ENCODE measurements at regions not wholly inside any gene's neighbourhood (a gene's known extent, or its start where the extent isn't known, plus 50 kb on each side); places are given as distances from the start of the nearest gene placed in this dataset.

GRCh38 chr20:51894201-51894600, 91.9 kb upstream of the SALL4 start:
- peaks cover 15% of the 10 kb centered on the region for H3K4me1 ChIP-seq (ENCODE audit: insufficient read depth, low read length)
- no peak overlapping the region for H3K9ac ChIP-seq (ENCODE audit: low read depth, low read length)
- H3K36me3 ChIP-seq (ENCODE audit: insufficient read depth, low read length): no peaks in the 10 kb centered on the region
- no peaks in the 10 kb centered on the region for H3K9me3 ChIP-seq (ENCODE audit: control insufficient read depth, insufficient read depth, low read length)

DNA sequence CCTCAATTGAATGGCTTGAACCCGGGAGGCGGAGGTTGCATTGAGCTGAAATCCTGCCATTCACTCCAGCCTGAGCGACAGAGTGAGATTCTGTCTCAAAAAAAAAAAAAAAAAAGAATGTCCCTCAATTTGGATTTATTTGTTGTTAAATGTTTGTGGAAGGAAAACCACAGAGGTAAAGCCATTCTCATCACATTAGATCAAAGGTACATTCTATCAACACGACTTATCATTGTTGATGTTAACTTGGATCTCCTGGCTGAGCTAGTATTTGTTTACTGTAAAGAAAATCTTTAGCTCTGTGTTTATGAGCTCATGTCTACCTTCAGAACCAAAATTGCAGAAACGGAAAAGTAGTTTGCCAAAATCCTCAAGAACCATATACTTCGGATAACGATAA, 91.4 kb upstream of the SALL4 start:
- Histone ChIP-seq H3K9me3 (ENCODE audit: control insufficient read depth, insufficient read depth, low read length) (no peaks in the 10 kb centered on the region), H3K9ac (ENCODE audit: low read depth, low read length) (no peak overlapping the region), H3K4me1 (ENCODE audit: insufficient read depth, low read length) (peaks cover 20% of the 10 kb centered on the region), H3K36me3 (ENCODE audit: insufficient read depth, low read length) (no peaks in the 10 kb centered on the region)

GRCh38 chr20:51890003-51890402, 87.7 kb upstream of the SALL4 start:
- Histone ChIP-seq H3K4me1 (ENCODE audit: insufficient read depth, low read length) (peaks cover 40% of the 10 kb centered on the region), H3K36me3 (ENCODE audit: insufficient read depth, low read length) (no peaks in the 10 kb centered on the region), H3K9me3 (ENCODE audit: control insufficient read depth, insufficient read depth, low read length) (no peaks in the 10 kb centered on the region), H3K9ac (ENCODE audit: low read depth, low read length) (no peak overlapping the region)

GRCh38 chr20:51889466-51889865, 87.1 kb upstream of the SALL4 start:
- Histone ChIP-seq H3K9me3 (ENCODE audit: control insufficient read depth, insufficient read depth, low read length) (no peaks in the 10 kb centered on the region), H3K4me1 (ENCODE audit: insufficient read depth, low read length) (peaks cover 39% of the 10 kb centered on the region), H3K9ac (ENCODE audit: low read depth, low read length) (no peak overlapping the region), H3K36me3 (ENCODE audit: insufficient read depth, low read length) (no peaks in the 10 kb centered on the region)

DNA sequence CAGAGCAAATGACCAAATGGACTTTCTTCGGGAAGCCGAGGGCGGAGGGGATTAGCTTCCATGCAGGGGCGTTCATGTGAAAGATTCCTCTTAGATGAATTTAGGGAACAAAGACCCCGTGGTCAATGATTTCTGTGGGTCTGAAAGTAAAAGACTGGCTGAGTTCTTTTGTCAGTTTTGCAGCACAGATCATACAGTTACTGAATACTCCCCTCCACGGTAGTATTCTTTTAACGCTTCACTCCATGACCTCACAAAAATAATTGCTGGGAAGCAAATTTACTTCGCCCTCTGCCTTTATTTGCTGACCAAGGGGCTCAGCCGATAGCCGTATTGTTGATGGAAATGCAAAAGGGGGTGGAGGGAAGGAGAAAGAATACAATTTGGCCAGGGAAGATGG, 86.0 kb upstream of the SALL4 start:
- no peaks in the 10 kb centered on the region for H3K9me3 ChIP-seq (ENCODE audit: control insufficient read depth, insufficient read depth, low read length)
- no peak overlapping the region; the same call in 1 of the 2 replicates for H3K9ac ChIP-seq (ENCODE audit: low read depth, low read length)
- H3K36me3 ChIP-seq (ENCODE audit: insufficient read depth, low read length): no peaks in the 10 kb centered on the region
- peaks cover 42% of the 10 kb centered on the region for H3K4me1 ChIP-seq (ENCODE audit: insufficient read depth, low read length)

- peaks cover 42% of the 10 kb centered on the region for H3K4me1 ChIP-seq (ENCODE audit: insufficient read depth, low read length)
- no peaks in the 10 kb centered on the region for H3K9me3 ChIP-seq (ENCODE audit: control insufficient read depth, insufficient read depth, low read length)
- H3K9ac ChIP-seq (ENCODE audit: low read depth, low read length): no peak overlapping the region
- H3K36me3 ChIP-seq (ENCODE audit: insufficient read depth, low read length): no peaks in the 10 kb centered on the region
Measured at GRCh38 chr20:51886891-51887608, 84.7 kb upstream of the SALL4 start.

GRCh38 chr20:51886341-51886740, 84.0 kb upstream of the SALL4 start:
- Histone ChIP-seq H3K4me1 (ENCODE audit: insufficient read depth, low read length) (peaks cover 42% of the 10 kb centered on the region), H3K9ac (ENCODE audit: low read depth, low read length) (no peak overlapping the region), H3K36me3 (ENCODE audit: insufficient read depth, low read length) (no peaks in the 10 kb centered on the region), H3K9me3 (ENCODE audit: control insufficient read depth, insufficient read depth, low read length) (no peaks in the 10 kb centered on the region)

DNA sequence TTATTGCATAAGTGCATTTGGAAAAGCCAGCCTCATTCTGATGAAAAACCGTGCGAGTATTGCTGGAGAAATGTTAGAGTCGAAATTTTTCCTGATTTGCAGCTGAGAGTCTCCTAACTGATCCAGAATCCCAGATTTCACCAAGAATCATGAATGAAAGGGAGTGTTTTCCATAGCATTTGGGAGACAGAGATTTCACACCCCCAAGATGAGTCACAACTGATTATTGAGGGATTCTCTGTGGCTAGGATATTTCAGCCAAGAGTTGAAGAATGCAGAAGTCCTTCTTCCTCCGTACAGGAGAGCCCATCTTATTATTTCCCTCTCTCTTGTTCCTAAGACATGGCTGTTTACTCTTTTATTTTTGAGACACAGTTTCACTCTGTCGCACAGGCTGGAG, 82.2 kb upstream of the SALL4 start:
- Histone ChIP-seq H3K9ac (ENCODE audit: low read depth, low read length) (no peak overlapping the region), H3K4me1 (ENCODE audit: insufficient read depth, low read length) (peaks cover 37% of the 10 kb centered on the region), H3K36me3 (ENCODE audit: insufficient read depth, low read length) (no peaks in the 10 kb centered on the region), H3K9me3 (ENCODE audit: control insufficient read depth, insufficient read depth, low read length) (no peaks in the 10 kb centered on the region)

DNA sequence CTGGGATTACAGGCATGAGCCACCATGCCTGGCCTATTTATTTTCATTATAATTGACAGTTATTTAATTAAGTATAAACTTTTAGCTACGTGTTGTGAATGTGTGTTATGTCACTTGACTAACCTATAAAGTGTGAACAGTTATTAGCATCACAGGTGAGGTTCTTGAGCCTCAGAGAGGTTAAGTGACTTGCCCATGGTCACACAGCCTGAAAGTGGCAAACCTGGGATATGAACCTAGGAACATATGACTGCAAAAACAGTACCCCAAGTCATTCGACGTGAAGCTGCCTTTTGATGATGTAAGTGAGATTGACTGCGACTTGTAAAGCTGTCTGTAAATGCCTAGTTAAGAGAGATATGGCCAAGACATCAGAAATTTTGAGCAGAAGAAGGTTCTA, 77.9 kb upstream of the SALL4 start:
- H3K9ac ChIP-seq (ENCODE audit: low read depth, low read length): no peak overlapping the region
- peaks cover 6% of the 10 kb centered on the region for H3K4me1 ChIP-seq (ENCODE audit: insufficient read depth, low read length)
- no peaks in the 10 kb centered on the region for H3K9me3 ChIP-seq (ENCODE audit: control insufficient read depth, insufficient read depth, low read length)
- H3K36me3 ChIP-seq (ENCODE audit: insufficient read depth, low read length): no peaks in the 10 kb centered on the region

GRCh38 chr20:51876313-51876940, 74.1 kb upstream of the SALL4 start:
- H3K9me3 ChIP-seq (ENCODE audit: control insufficient read depth, insufficient read depth, low read length): no peaks in the 10 kb centered on the region
- no peaks in the 10 kb centered on the region for H3K4me1 ChIP-seq (ENCODE audit: insufficient read depth, low read length)
- H3K36me3 ChIP-seq (ENCODE audit: insufficient read depth, low read length): no peaks in the 10 kb centered on the region
- H3K9ac ChIP-seq (ENCODE audit: low read depth, low read length): no peak overlapping the region

- H3K9me3 ChIP-seq (ENCODE audit: control insufficient read depth, insufficient read depth, low read length): no peaks in the 10 kb centered on the region
Measured at GRCh38 chr20:51873652-51874051, 71.3 kb upstream of the SALL4 start.

DNA sequence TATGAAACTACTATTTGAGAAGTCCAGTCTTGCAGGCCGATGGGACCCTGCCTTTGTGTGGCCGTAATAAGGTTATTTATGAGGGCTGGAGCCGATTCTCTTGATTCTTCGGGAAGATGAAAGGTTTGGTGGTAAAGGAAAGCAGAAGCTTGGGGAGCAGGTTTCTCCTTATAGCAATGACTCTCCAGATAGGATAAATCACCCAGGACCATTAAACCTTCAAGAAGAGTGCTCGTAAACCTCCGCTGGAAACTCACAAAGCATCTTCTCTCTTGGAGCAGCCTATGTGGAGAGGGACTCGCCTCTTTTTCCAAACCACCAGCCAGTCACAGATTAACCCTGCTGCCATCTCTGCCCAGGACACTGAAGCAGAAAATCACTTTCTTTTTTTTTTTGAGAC, 69.6 kb upstream of the SALL4 start:
- H3K9me3 ChIP-seq (ENCODE audit: control insufficient read depth, insufficient read depth, low read length): no peaks in the 10 kb centered on the region
- H3K36me3 ChIP-seq (ENCODE audit: insufficient read depth, low read length): no peaks in the 10 kb centered on the region
- no peak overlapping the region for H3K9ac ChIP-seq (ENCODE audit: low read depth, low read length)
- no peaks in the 10 kb centered on the region for H3K4me1 ChIP-seq (ENCODE audit: insufficient read depth, low read length)

More at GRCh38 chr20:51873652-51874051, 71.3 kb upstream of the SALL4 start:
- no peak overlapping the region for H3K9ac ChIP-seq (ENCODE audit: low read depth, low read length)
- no peaks in the 10 kb centered on the region for H3K4me1 ChIP-seq (ENCODE audit: insufficient read depth, low read length)
- no peaks in the 10 kb centered on the region for H3K36me3 ChIP-seq (ENCODE audit: insufficient read depth, low read length)

GRCh38 chr20:51869002-51869401, 66.7 kb upstream of the SALL4 start:
- Histone ChIP-seq H3K4me1 (ENCODE audit: insufficient read depth, low read length) (no peaks in the 10 kb centered on the region), H3K9me3 (ENCODE audit: control insufficient read depth, insufficient read depth, low read length) (no peaks in the 10 kb centered on the region), H3K36me3 (ENCODE audit: insufficient read depth, low read length) (no peaks in the 10 kb centered on the region), H3K9ac (ENCODE audit: low read depth, low read length) (no peak overlapping the region)

- Histone ChIP-seq H3K4me1 (ENCODE audit: insufficient read depth, low read length) (peaks cover 7% of the 10 kb centered on the region), H3K9me3 (ENCODE audit: control insufficient read depth, insufficient read depth, low read length) (no peaks in the 10 kb centered on the region), H3K9ac (ENCODE audit: low read depth, low read length) (no peak overlapping the region), H3K36me3 (ENCODE audit: insufficient read depth, low read length) (no peaks in the 10 kb centered on the region)
Measured at GRCh38 chr20:51867251-51867650, 64.9 kb upstream of the SALL4 start.

DNA sequence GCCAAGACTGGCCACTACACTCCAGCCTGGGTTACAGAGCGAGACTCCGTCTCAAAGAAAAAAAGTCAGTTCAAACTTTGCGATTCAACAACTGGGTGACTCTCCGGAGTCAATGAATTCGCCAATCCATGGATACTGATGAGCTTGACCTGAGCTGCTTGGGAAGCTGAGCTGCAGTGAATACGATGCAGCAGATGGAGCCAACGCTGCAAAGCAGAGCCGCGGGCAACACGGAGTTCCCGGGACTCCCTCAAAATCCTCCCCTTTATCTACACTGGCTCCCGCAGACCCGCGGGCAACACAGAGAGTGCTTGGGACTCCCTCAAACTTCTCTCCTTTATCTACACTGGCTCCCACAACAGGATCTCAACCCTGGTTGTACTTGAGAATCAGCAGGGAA, 62.6 kb upstream of the SALL4 start:
- Histone ChIP-seq H3K36me3 (ENCODE audit: insufficient read depth, low read length) (no peaks in the 10 kb centered on the region), H3K9me3 (ENCODE audit: control insufficient read depth, insufficient read depth, low read length) (no peaks in the 10 kb centered on the region), H3K9ac (ENCODE audit: low read depth, low read length) (no peak overlapping the region), H3K4me1 (ENCODE audit: insufficient read depth, low read length) (peaks cover 11% of the 10 kb centered on the region)

Measured in ES-I3 (cell line).